Fibroblast of villous mesenchyme (primary cell): ENCODE measurements at regions not wholly inside any gene's neighbourhood (a gene's known extent, or its start where the extent isn't known, plus 50 kb on each side); places are given as distances from the start of the nearest gene placed in this dataset.

Experiments used
- DNase-seq: peaks from one replicate; pipeline ENCODE4 v3.0.0-alpha.2; 2010; ENCODE audit warnings: low read depth
- H3K4me3 ChIP-seq: 2 replicates; pipeline ENCODE4 v1.5.1; 2011; ENCODE audit warnings: low read depth, mild to moderate bottlenecking, low read length
- TF ChIP-seq, protein P1 (sequence below): IDR thresholded peaks from 2 replicates; pipeline ENCODE4 v1.5.1; 2012; ENCODE audit warnings: low read depth, mild to moderate bottlenecking, low read length; ENCODE audit not compliant: insufficient read depth

GRCh38 chr15:35288580-35288979 is 203.5 kb upstream of the NANOGP8 start:
- H3K4me3 ChIP-seq: no peak overlapping the region
- TF ChIP-seq, protein P1, sequence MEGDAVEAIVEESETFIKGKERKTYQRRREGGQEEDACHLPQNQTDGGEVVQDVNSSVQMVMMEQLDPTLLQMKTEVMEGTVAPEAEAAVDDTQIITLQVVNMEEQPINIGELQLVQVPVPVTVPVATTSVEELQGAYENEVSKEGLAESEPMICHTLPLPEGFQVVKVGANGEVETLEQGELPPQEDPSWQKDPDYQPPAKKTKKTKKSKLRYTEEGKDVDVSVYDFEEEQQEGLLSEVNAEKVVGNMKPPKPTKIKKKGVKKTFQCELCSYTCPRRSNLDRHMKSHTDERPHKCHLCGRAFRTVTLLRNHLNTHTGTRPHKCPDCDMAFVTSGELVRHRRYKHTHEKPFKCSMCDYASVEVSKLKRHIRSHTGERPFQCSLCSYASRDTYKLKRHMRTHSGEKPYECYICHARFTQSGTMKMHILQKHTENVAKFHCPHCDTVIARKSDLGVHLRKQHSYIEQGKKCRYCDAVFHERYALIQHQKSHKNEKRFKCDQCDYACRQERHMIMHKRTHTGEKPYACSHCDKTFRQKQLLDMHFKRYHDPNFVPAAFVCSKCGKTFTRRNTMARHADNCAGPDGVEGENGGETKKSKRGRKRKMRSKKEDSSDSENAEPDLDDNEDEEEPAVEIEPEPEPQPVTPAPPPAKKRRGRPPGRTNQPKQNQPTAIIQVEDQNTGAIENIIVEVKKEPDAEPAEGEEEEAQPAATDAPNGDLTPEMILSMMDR: no peak

GRCh38 chr15:35286721-35287120 is 201.6 kb upstream of the NANOGP8 start:
- TF ChIP-seq, protein P1: no peak
- H3K4me3 ChIP-seq: no peak overlapping the region
- DNase-seq: no peak

More at GRCh38 chr15:35288580-35288979, 203.5 kb upstream of the NANOGP8 start:
- no peak for DNase-seq

DNA sequence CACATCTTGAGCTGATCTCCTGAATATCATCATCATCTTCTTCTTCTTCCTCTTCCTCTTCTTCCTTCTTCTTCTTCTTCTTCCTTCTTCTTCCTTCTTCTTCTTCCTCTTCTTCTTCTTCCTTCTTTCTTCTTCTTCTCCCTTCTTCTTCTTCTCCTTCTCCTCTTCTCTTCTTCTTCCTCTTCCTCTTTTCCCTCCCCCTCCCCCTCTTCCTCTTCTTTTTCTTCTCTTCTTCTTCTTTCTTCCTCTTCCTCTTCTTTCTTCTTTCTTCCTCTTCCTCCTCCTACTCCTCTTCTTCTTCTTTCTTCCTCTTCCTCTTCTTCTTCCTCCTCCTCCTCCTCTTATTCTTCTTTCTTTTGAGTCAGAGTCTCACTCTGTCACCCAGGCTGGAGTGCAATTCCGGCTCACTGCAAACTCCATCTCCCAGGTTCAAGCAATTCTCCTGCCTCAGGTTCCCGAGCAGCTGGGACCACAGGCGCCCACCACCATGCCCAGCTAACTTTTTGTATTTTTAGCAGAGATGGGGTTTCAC is 197.9 kb upstream of the NANOGP8 start:
- TF ChIP-seq, protein P1: no peak
- no peak for DNase-seq
- no peak overlapping the region for H3K4me3 ChIP-seq

GRCh38 chr15:35281515-35281914 is 196.4 kb upstream of the NANOGP8 start:
- H3K4me3 ChIP-seq: no peak overlapping the region

DNA sequence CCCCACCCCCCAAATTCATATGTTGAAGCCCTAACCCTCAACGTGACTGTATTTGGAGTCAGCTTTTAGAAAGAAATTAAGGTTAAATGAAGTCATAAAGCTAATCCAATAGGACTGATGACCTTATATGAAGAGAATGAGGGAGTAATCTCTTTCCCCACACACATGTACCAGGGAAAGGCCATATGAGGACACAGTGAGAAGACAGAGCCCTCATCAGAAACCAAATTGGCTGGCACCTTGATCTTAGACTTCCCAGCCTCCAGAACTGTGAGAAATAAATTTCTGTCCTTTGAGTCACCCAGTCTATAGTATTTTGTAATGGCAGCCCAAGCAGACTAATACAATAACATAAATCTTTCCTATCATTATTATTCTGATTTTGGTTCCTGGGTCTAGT is 194.7 kb upstream of the NANOGP8 start:
- no peak overlapping the region for H3K4me3 ChIP-seq
- TF ChIP-seq, protein P1: no peak
- DNase-seq: no peak

More at GRCh38 chr15:35281515-35281914, 196.4 kb upstream of the NANOGP8 start:
- peak; percentile 23 for DNase-seq
- TF ChIP-seq, protein P1: no peak

DNA sequence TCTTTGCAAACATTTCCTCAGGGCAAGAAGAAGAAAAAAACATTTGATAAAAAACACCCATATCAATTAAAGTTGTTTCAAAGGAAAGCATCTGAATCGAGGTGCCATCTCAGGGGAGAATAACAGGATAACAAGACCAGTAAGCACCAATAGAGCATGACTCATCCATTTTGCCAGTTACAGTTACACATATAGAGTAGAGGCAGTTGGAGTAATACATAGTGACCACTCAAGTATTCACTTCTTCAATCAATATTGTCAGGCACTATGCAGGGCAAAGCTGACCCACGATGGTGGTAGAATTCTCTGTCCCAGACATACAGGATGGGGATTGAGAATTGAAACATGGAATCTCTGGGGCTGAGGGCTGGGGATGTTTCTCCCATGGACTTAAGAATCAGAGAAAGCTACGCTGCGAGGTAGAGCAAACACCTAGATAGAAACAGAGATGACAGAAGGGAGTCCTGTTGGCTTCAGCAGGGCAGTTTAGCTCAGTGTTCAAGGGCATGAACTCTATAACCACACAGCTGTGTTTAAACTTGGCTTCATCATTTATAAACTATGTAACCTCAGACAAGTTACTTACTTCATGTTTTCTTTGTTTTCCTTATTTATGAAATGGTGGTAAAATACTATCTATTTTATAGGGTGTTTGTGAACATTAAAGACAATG is 186.4 kb upstream of the NANOGP8 start:
- H3K4me3 ChIP-seq: no peak overlapping the region
- peak; percentile 79 for DNase-seq
- TF ChIP-seq, protein P1: no peak
